Gastrocnemius medialis (tissue), 4 donors: ENCODE measurements at regions not wholly inside any gene's neighbourhood (a gene's known extent, or its start where the extent isn't known, plus 50 kb on each side); places are given as distances from the start of the nearest gene placed in this dataset.

Source experiments
- ATAC-seq, 2 donors: fragments of 150-250 bp; one replicate each; pipeline ENCODE4 v1.9.1; 2016
- DNase-seq, 2 donors: peaks; one replicate each; pipeline ENCODE4 v3.0.0-alpha.2; 2019
- H3K27ac ChIP-seq, 4 donors: fragments of 200-600 bp; sonication (generic); 1 replicate in 1 of 4; 2 replicates in 3 of 4; pipeline ENCODE4 v1.5.1; 2016 to 2018; ENCODE audit warnings: mild to moderate bottlenecking in 2 of 4, moderate library complexity in 1 of 4
- H3K27me3 ChIP-seq, 3 donors: fragments of 200-600 bp; sonication (generic) in 2 of 3; 1 replicate in 1 of 3; 2 replicates in 2 of 3; pipeline versions ENCODE4 v1.5.1 to v1.6.0; 2016 to 2019; ENCODE audit warnings: mild to moderate bottlenecking in 1 of 3, moderate library complexity in 1 of 3
- H3K36me3 ChIP-seq, 2 donors: fragments of 200-600 bp; sonication (generic) in 1 of 2; one replicate each; pipeline ENCODE4 v1.5.1; 2017 to 2018
- H3K4me1 ChIP-seq, 2 donors: fragments of 200-600 bp; sonication (generic) in 1 of 2; one replicate each; pipeline ENCODE4 v1.5.1; 2016 to 2017; ENCODE audit warnings: mild to moderate bottlenecking in 2 of 2
- H3K4me3 ChIP-seq, 4 donors: fragments of 200-600 bp; sonication (generic) in 3 of 4; 1 replicate in 1 of 4; 2 replicates in 3 of 4; pipeline ENCODE4 v1.5.1; 2016 to 2019; ENCODE audit warnings: mild to moderate bottlenecking in 2 of 4
- H3K9me3 ChIP-seq, 3 donors: fragments of 200-600 bp; sonication (generic) in 2 of 3; 1 replicate in 1 of 3; 2 replicates in 2 of 3; pipeline ENCODE4 v1.5.1; 2016 to 2019
- POLR2A ChIP-seq, 2 donors: fragments of 450-650 bp; IDR thresholded peaks; one replicate each; pipeline ENCODE4 v1.6.1; 2017; ENCODE audit warnings: antibody characterized with exemption in 2 of 2, mild to moderate bottlenecking in 2 of 2, moderate library complexity in 2 of 2
- in situ Hi-C, 4 donors: fragments of 200-750 bp; cut with MboI; loops; one replicate each; pipeline versions ENCODE4 v1.15.0 to v1.8.0; 2017; ENCODE audit warnings: low sequenced_read_pairs in 4 of 4
- intact Hi-C: fragments of 100-400 bp; cut with DNase I; formaldehyde crosslinking; loops from one replicate; pipeline ENCODE4 v1.15.1; 2023; ENCODE audit warnings: low total_unique reads
- TF ChIP-seq, protein P1 (sequence below), 5 experiments: fragments of 450-650 bp in 3 of 5; fragments of 200-600 bp in 2 of 5; sonication (generic) in 2 of 5; IDR thresholded peaks in 4 of 5; conservative IDR thresholded peaks in 1 of 5; 1 replicate in 4 of 5; 2 replicates in 1 of 5; pipeline ENCODE4 v1.5.1; 2016 to 2019; ENCODE audit warnings: antibody characterized with exemption in 5 of 5, mild to moderate bottlenecking in 3 of 5, moderate library complexity in 3 of 5

DNA sequence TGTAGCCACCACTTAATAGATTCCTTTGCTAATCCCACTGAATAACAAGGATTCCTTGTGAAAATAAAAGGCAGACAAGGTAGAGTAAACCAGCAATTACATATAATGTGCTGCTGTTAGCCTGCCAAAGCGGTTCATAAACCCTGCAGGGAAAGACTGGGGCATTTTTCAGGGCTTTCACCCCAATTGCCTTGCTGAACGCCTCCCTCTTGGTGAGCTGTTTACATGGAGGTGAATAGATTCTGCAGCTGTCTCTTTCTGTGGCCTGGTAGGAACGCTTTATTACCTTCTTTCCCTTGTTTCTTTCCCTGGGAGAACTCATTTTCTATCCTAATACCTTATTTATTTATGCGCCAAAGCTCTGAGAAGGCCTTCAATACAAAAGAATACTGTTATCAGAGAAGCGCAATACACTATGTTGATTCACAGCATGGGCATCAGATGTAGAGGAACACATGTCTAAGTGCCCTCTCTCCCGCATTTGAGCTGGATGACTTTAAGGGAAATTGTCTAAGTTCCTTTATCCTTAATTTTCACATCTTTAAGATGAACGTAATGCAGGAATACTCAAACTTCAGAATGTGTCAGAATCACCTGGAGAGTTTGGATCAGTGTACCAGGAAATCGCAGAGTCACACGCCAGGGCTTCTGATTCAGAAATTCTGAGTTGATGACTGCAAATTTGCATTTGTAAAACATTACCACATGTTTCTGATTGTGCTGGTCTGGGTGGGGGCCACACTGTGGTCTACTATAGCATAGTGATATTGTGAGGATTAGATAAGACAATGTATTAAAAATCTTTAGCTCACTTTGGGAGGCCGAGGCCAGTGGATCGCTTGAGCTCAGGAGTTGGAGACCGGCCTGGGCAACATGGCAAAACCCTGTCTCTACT lies 1203.8 kb downstream of the SORCS3 start:
- intact Hi-C loops: no loop called here
- Histone ChIP-seq H3K27me3 (no peaks in the 10 kb centered on the region), H3K27ac (no peak overlapping the region), H3K9me3 (no peaks in the 10 kb centered on the region), H3K4me3 (no peak overlapping the region), H3K36me3 (no peaks in the 10 kb centered on the region), H3K4me1 (no peaks in the 10 kb centered on the region)
- TF ChIP-seq POLR2A (IDR thresholded peaks at IDR 0.05): no peak
- TF ChIP-seq, protein P1, sequence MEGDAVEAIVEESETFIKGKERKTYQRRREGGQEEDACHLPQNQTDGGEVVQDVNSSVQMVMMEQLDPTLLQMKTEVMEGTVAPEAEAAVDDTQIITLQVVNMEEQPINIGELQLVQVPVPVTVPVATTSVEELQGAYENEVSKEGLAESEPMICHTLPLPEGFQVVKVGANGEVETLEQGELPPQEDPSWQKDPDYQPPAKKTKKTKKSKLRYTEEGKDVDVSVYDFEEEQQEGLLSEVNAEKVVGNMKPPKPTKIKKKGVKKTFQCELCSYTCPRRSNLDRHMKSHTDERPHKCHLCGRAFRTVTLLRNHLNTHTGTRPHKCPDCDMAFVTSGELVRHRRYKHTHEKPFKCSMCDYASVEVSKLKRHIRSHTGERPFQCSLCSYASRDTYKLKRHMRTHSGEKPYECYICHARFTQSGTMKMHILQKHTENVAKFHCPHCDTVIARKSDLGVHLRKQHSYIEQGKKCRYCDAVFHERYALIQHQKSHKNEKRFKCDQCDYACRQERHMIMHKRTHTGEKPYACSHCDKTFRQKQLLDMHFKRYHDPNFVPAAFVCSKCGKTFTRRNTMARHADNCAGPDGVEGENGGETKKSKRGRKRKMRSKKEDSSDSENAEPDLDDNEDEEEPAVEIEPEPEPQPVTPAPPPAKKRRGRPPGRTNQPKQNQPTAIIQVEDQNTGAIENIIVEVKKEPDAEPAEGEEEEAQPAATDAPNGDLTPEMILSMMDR (IDR thresholded peaks at IDR 0.05 in 4 of 5, conservative IDR thresholded peaks at IDR 0.05 in 1 of 5): no peak
- DNase-seq: no peak
- ATAC-seq: no peak
- in situ Hi-C loops: no loop called here

DNA sequence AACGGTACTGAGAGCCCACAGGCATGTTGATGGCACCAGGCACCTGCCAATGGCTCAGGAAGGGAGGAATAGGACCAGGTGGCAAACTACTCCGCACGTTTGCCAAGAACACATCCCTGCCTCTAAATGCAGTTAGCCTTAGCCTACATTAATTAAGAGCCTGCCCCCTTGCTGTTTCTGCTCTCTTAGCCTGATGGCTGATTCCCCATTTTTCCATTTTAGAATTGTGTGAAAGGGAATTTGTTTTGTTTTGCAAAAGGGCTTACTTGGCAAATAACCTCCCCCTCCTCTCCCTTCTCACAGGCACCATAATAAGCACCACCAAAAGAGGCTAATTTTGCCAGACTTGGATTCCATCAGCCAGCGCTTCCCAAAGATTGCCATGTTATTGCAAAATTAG lies 1203.2 kb downstream of the SORCS3 start:
- Histone ChIP-seq H3K27me3 (no peaks in the 10 kb centered on the region), H3K27ac (no peak overlapping the region), H3K36me3 (no peaks in the 10 kb centered on the region), H3K9me3 (no peaks in the 10 kb centered on the region), H3K4me1 (no peaks in the 10 kb centered on the region), H3K4me3 (no peak overlapping the region)
- TF ChIP-seq, protein P1 (IDR thresholded peaks at IDR 0.05 in 4 of 5, conservative IDR thresholded peaks at IDR 0.05 in 1 of 5): no peak
- TF ChIP-seq POLR2A (IDR thresholded peaks at IDR 0.05): no peak
- DNase-seq (no peak), ATAC-seq (no peak)
- intact Hi-C loops (no loop called here), in situ Hi-C loops (no loop called here)

- H3K4me3 ChIP-seq: no peak overlapping the region
Measured at GRCh38 chr10:105843786-105844185, 1202.7 kb downstream of the SORCS3 start.

DNA sequence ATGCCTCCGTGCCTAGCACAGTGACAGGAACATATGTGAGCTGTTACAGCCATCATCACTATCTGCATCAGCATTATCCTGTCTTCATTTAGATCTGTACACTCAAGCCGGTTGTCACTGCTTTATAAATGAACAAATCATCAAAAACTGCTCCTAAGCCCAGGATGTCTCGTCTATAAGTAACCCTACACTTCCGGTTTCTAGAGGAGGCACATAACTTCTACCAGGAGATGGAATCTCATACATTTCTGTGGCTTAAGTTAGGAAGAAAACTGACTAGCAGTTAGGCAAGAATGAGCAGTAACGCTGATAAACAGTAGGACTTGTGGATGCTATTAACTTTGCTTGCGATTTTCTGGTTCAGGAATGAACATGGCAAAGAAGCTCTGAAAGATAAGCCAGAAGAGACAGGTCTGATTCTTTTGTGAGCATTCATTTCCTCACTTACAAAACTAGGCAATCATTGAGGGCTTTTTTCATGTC lies 1199.2 kb downstream of the SORCS3 start:
- no peaks in the 10 kb centered on the region for H3K4me1 ChIP-seq
- no peaks in the 10 kb centered on the region for H3K27me3 ChIP-seq
- H3K27ac ChIP-seq: no peak overlapping the region
- ATAC-seq (no peak), DNase-seq (no peak)
- in situ Hi-C loops: no loop called here
- no peak overlapping the region for H3K4me3 ChIP-seq
- no peaks in the 10 kb centered on the region for H3K36me3 ChIP-seq
- intact Hi-C loops: no loop called here
- no peak for TF ChIP-seq POLR2A (IDR thresholded peaks at IDR 0.05)
- TF ChIP-seq, protein P1 (IDR thresholded peaks at IDR 0.05 in 4 of 5, conservative IDR thresholded peaks at IDR 0.05 in 1 of 5): no peak
- H3K9me3 ChIP-seq: no peaks in the 10 kb centered on the region

More at GRCh38 chr10:105843786-105844185, 1202.7 kb downstream of the SORCS3 start:
- Histone ChIP-seq H3K27ac (no peak overlapping the region), H3K27me3 (no peaks in the 10 kb centered on the region), H3K4me1 (no peaks in the 10 kb centered on the region), H3K9me3 (no peaks in the 10 kb centered on the region), H3K36me3 (no peaks in the 10 kb centered on the region)
- intact Hi-C loops: no loop called here
- ATAC-seq: no peak
- no peak for TF ChIP-seq POLR2A (IDR thresholded peaks at IDR 0.05)
- TF ChIP-seq, protein P1 (IDR thresholded peaks at IDR 0.05 in 4 of 5, conservative IDR thresholded peaks at IDR 0.05 in 1 of 5): no peak
- in situ Hi-C loops: no loop called here
- DNase-seq: no peak
